22Rv1 (cell line): ENCODE measurements at regions not wholly inside any gene's neighbourhood (a gene's known extent, or its start where the extent isn't known, plus 50 kb on each side); places are given as distances from the start of the nearest gene placed in this dataset.
"Not testable (repeated sequence)": the region's sequence is repeated elsewhere in the genome, so short reads cannot be mapped to it uniquely, and the experiment has no call there.

Experiments
- H3K27ac ChIP-seq: fragments of 450-650 bp; 2 replicates; pipeline ENCODE4 v1.5.1; 2017
- ZFX ChIP-seq: fragments of 450-650 bp; IDR thresholded peaks from 2 replicates; pipeline ENCODE4 v1.6.1; 2017; ENCODE audit warnings: antibody characterized with exemption, borderline replicate concordance
- TF ChIP-seq, protein P1 (sequence below): fragments of 450-650 bp; IDR thresholded peaks from 2 replicates; pipeline ENCODE4 v1.5.1; 2017; ENCODE audit warnings: mild to moderate bottlenecking

DNA sequence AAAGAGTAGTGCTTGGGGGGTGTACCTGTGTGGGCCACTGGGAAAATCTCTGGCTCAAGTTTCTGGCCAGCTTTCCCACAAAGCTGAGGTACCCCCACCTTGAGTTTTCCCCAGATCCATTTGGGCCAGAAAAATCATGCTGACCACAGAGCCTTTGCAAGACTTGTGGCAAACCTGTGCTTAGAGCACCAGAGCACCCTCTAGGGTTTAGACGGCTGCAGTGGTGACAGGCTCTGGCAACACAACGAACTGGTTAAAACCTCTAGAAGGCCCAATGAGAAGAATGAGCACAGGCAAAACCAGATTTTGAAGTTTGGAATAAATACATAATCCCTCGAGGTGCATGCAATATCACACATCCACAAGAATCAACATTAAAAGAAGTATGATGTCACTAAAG lies 290.7 kb upstream of the FOLH1 start:
- TF ChIP-seq ZFX: no peak
- TF ChIP-seq, protein P1, sequence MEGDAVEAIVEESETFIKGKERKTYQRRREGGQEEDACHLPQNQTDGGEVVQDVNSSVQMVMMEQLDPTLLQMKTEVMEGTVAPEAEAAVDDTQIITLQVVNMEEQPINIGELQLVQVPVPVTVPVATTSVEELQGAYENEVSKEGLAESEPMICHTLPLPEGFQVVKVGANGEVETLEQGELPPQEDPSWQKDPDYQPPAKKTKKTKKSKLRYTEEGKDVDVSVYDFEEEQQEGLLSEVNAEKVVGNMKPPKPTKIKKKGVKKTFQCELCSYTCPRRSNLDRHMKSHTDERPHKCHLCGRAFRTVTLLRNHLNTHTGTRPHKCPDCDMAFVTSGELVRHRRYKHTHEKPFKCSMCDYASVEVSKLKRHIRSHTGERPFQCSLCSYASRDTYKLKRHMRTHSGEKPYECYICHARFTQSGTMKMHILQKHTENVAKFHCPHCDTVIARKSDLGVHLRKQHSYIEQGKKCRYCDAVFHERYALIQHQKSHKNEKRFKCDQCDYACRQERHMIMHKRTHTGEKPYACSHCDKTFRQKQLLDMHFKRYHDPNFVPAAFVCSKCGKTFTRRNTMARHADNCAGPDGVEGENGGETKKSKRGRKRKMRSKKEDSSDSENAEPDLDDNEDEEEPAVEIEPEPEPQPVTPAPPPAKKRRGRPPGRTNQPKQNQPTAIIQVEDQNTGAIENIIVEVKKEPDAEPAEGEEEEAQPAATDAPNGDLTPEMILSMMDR: no peak
- H3K27ac ChIP-seq: no peak overlapping the region

DNA sequence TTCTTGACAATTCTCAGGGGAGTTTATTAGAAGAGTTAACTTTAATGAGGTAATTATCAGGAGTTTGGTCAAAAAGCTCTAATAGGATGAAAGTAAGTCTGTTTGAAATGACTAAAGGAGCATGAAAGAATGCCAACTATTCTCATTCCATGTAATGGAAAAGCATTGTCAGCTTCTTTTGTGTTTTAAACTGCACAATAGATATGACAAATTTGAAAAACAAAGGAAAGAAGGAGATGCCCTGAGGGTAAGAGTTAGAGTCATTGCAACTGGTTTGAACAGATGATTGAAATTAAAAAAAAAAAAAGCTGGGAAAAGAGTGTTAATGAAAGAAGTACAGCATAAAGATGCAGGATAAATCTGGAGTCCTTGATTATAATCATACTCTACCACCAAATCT lies 296.8 kb upstream of the FOLH1 start:
- no peak overlapping the region for H3K27ac ChIP-seq
- TF ChIP-seq ZFX: no peak
- TF ChIP-seq, protein P1: no peak

DNA sequence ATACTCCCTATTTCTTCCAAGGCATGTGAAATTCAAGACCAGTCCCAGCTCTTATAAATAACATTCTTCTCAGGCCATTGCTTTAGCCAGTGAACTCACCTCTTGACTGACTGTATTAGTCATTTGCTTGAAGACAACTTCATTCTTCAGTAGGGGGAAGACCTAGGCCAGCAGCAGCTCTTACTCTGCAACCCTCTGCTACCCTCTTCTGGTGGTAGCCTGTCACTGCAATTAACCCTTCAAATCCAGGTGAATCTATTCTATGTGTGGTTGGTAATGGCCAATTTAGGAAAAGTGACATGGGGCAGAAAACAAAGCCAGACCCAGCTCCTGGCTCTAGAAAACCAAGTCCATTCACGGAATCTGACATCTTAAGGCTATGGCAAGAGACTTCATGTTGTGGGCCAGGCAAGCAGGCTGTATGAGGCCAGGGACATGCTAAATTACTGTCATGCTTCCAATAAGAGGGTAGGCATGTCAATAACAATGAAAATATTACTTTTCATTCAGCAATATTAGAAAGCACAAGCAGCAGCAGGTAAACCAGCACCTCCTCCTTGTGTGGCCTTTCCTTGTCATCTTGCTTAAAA lies 317.9 kb upstream of the FOLH1 start:
- H3K27ac ChIP-seq: not testable (repeated sequence)
- TF ChIP-seq, protein P1: peak; percentile 64

DNA sequence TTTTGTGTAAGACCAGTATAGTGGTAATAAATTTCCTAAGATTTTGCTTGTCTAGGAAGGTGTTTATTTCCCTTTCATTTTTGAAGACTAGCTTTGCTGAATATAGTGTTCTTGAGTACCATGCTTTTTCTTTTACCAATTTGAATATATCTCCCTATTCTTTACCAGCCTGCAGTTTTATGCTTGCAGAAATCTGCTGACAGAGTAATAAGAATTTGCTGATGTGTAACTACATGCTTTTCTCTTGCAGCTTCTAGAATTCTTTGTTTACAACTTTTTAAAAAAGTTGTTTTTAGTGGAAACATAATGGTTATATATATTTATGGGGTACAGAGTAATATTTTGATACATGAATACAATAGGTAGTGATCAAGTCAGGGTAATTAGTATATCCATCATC lies 324.8 kb upstream of the FOLH1 start:
- no peak overlapping the region for H3K27ac ChIP-seq
- TF ChIP-seq, protein P1: no peak
- no peak for TF ChIP-seq ZFX

DNA sequence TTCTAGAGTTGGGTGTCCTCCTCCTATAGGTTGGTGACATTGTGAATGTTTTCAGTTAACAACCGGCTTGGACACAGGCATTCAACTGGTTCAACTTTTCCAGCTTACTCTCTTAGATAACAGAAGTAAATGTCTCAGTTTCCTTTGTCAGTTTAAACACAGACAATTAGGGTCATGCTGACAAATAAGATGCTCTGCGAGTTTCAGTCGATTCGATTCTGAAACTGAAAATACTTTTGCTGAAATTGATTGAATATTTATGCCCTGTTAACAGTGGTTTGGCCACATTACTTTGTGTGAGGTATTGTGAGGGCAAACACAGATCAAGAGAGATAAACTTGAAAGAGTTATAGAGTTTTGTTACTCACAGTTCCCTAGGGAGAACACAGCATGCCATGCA lies 330.5 kb upstream of the FOLH1 start:
- H3K27ac ChIP-seq: not testable (repeated sequence)

DNA sequence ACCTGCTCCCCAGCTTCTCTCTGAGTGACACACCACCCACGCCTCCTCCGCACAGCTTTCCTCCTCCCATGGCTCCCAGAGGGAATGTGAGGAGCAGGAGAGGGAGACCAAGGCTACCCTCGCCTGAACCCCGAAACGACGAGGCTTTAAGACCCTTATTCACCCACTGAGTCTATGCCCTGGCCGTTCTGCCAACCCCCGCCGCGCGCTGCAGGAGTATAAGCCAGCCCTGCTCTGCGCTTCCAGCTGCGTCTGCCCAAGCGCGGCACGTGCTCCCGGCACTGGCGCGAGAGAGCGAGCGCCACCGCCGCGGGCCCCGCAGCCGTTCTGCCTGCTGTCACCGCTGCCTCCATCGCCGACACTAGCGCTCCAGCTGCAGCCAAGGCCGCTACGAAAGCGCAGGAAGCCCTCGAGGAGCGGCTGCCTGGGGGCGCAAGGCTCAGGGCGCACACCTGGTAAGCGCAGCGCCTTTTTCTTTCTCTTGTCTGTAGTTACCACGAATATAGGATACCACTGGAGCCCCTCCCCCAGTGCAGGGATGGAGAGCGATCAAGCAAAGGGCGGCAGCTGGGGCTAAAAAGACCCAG lies 350.0 kb upstream of the FOLH1 start:
- TF ChIP-seq, protein P1: 0 out of 2 replicates have a peak, but pooled peaks have one; percentile 6
- H3K27ac ChIP-seq: not testable (repeated sequence)

DNA sequence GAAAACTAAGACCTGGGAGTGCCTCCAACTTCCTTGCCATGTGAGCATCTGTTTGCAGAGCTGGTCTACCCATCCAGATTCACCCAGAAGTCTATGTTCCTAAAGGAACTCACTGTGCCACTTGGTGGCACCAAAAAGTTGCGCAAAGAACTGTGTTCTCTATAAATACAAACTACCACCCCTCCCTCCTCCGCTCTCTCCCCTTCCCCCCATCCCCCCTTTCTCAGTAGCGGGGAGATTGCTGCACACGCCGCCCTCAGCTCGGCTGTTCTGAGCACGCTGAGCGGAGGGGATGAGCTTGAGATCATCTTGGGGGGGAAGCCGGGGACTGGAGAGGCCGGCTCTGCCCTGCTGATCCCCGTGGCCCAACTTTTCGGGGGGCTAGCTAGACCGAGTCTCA lies 352.2 kb upstream of the FOLH1 start:
- not testable (repeated sequence) for H3K27ac ChIP-seq

DNA sequence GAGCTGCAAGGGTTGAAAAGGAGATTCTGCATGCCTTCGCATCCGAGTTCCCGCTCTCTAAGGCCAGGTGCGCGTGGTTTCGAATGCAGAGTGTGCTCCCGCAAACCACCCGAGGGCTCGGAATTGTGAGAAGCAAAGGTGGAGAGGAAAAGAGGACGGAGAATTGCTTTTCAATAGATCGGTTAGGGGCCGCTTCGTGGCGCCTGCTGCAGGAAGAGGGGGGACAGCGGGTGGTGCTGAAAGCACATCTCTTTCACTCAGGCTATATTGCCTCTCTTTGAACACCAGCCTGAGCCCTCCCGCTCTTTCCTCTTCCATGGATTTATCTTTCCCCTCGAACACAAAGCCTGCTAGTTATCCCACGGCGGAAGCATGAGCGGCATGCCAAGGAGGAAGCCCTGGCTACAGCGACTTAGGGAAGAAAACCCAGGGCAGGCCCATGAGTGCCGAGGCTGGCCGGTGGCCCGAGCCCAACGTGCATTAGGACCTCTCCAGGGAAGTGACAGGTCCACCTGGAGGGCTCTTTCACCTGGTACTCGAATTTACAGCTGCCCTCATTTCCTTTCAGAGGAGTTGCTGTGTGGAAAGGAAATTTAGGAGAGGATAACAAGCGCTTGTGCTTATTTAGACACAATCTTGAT lies 353.0 kb upstream of the FOLH1 start:
- H3K27ac ChIP-seq: not testable (repeated sequence)

DNA sequence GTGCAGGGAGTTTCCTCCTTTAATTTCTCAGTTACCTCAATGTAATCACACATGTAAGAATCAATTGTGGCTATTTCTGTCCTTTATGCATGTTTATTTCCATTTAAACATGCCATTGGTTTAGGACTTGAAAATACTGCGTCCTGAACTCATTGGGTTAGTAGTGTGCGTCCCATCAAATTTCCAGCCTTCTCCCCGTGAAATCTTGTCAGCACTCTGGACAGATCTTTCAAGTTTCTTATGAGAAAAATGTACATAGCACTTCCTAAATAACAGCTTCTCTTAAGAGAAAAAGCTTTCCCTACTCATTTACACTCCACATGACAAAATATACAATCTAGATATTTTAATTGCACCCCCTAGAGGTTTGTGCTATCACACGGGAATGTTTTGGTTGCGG lies 353.9 kb upstream of the FOLH1 start:
- H3K27ac ChIP-seq: not testable (repeated sequence)

DNA sequence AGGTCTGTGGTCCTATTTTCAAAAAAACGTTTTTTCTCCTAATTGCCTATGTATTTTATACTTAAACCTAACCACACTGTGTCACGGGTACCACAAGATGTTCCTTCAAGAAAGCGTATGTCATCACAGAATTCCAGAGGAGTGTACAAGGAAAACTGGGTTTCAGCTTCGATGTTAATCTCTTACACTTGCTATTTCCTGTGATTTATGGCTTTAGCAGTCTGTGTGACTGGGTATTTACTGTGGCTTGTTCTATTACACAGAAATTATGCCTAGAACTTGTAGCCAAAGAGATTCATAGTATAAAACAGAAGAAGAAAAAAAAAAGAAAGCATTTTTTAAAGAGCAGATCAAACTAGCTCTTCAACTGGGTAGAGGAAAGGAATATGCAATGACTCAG lies 371.1 kb upstream of the FOLH1 start:
- not testable (repeated sequence) for H3K27ac ChIP-seq

DNA sequence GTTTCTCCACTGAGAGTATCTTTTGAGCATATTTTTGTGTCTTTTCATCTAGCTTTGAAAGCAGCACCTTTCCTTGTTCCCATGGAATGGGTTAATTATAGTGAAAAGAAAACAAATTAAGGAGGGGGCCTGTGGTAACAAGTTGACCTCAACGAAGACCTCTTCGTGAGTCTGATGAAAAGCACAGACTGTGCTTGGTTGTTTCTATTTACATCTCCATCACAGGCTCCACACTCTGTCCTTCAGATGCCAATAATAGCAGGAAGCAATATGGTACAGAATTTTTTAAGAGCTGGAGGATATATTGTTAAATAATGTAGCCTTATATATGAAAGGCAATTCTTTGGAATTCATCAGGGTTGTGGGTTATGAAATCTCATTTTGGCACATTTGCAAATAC lies 366.7 kb upstream of the OR4C13 start:
- not testable (repeated sequence) for H3K27ac ChIP-seq

DNA sequence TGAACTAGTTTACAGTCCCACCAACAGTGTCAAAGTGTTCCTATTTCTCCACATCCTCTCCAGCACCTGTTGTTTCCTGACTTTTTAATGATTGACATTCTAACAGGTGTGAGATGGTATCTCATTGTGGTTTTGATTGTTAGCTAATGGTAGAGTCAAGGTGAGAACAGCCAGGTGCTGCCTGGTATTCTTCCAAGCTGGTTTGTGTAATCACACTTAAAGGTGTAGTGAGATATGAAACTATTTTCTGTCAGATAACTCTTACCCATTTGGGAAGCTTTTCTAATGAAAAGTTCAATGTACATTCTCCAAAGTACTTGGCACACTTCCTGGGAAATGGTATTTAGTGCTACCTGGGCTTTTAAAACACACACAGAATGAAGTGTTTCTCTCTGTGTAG lies 343.3 kb upstream of the OR4C13 start:
- not testable (repeated sequence) for H3K27ac ChIP-seq

DNA sequence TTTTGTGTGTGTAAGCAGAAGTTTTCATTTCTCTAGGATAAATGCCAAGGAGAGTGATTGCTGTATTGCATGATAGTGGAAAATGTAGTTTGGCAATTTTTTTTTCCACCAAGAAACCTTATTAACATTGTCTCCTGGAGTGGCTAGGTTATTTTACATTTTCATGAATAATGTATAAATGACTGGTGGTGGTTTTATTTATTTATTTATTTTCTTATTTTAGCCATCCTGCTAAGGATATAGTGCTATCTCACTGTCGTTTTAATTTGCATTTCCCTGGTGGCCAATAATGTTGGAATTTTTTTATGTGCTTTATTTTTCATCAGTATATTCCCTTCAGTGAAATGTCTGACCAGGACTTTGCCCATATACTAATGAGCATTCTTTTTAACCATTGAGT lies 328.3 kb upstream of the OR4C13 start:
- H3K27ac ChIP-seq: not testable (repeated sequence)

DNA sequence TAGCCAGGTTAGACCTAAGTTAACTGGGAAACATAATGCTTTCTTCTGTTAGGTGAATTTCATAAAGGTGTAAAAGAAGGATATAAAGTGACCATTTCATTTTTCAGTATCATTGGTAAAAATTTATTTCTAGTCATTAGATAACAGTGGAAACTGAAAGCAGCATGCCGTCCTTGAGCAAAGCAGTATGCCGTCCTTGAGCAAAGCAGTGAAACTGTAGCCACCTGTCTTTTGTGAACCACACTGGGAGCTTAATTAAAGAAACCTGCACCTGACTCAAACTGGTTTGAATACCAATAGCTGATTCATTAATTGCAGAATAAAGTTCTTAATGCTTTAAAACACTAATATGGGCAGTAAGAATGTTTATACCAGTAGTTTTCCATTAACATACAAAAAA lies 281.5 kb upstream of the OR4C13 start:
- H3K27ac ChIP-seq: not testable (repeated sequence)

DNA sequence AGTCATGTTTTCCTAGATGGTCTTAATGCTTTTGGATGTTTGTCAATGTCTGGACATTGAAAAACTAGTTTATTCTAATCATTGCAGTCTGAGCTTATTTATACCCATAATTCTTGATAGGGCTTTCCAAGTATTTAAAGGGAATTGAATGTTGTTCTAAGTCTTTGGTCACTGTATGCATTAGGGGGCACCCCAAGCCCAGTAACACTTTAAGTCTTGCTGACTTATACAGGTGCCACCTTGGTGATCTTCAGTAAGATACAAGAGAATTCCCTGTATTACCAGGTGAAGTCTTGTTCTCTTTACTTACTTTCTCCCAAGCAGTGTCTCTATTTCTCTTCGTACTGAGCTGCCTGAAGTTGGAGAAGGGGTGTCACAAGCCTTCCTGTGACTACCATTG lies 250.1 kb upstream of the OR4C13 start:
- H3K27ac ChIP-seq: not testable (repeated sequence)
